ENCODE measurements at regions not wholly inside any gene's neighbourhood (a gene's known extent, or its start where the extent isn't known, plus 50 kb on each side); places are given as distances from the start of the nearest gene placed in this dataset.

DNA sequence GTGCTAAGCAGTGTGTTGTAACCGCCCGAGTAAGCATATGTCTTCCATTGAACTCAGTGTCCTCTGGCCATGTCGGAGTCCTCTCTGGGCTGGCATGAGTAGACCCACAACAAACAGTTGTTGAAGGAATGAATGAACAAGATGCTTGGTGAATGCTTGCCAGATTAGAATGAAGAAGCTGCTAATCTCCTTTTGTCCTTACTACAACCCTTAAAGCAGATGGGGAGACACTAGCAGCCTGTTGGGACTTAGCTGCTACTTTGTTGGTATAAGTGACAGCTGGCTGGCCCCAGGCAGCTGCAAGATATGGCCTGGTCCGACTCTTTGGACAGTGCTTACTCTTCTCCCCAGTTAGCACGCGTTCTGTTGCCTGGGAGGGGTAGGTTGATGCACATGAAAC lies 370.1 kb downstream of the RPS24 start:
- no peak for DNase-seq (ENCODE audit: low read depth)
- in situ Hi-C loops (cut with HindIII; ENCODE audit: low sequenced_read_pairs), result no loop called here
- no peak overlapping the region for H3K4me3 ChIP-seq (ENCODE audit: low read depth, low read length)
- TF ChIP-seq, protein P1, sequence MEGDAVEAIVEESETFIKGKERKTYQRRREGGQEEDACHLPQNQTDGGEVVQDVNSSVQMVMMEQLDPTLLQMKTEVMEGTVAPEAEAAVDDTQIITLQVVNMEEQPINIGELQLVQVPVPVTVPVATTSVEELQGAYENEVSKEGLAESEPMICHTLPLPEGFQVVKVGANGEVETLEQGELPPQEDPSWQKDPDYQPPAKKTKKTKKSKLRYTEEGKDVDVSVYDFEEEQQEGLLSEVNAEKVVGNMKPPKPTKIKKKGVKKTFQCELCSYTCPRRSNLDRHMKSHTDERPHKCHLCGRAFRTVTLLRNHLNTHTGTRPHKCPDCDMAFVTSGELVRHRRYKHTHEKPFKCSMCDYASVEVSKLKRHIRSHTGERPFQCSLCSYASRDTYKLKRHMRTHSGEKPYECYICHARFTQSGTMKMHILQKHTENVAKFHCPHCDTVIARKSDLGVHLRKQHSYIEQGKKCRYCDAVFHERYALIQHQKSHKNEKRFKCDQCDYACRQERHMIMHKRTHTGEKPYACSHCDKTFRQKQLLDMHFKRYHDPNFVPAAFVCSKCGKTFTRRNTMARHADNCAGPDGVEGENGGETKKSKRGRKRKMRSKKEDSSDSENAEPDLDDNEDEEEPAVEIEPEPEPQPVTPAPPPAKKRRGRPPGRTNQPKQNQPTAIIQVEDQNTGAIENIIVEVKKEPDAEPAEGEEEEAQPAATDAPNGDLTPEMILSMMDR (IDR thresholded peaks at IDR 0.05; ENCODE audit: low read depth, low read length, missing control alignments), result no peak

DNA sequence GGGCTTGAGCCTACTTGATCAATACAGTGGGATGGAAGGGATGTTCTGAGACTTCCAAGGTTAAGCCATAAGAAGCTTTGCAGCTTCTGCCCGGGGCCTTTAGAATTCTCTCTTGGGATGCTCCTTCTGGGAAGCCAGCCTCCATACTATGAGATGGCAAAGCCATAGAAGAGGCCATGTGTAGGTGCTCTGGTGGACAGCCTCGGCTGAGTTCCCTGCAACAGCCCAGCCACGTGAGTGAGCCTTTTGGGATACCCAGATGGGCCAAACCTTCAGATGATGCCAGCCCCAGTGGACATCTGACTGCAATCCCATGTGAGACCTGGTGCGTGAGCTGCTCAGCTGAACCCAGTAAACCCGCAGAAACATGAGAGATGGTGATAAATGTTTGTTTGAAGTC lies 370.6 kb downstream of the RPS24 start:
- TF ChIP-seq, protein P1 (IDR thresholded peaks at IDR 0.05; ENCODE audit: low read depth, low read length, missing control alignments), result no peak
- no peak overlapping the region for H3K4me3 ChIP-seq (ENCODE audit: low read depth, low read length)
- no peak for DNase-seq (ENCODE audit: low read depth)
- in situ Hi-C loops (cut with HindIII; ENCODE audit: low sequenced_read_pairs), result no loop called here

DNA sequence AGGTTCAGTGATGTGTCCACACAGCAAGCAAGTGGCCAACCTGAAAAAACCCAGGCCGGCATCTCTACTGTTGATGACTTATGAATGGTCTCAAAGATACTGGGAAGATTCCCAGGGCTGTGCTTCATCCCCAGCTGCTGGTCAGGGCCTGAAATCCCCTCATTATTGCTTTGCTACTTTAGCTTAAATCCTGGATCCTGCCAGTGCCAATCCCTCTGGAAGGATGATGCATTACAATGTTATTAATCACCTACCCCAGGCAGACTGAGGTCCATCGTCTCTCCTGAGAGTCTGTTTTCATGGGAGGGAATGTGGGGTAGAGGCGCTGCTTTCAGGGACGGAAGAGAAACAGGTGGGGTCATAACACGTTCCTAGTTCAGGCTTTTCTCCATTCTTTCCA lies 371.6 kb downstream of the RPS24 start:
- no peak overlapping the region for H3K4me3 ChIP-seq (ENCODE audit: low read depth, low read length)
- TF ChIP-seq, protein P1 (IDR thresholded peaks at IDR 0.05; ENCODE audit: low read depth, low read length, missing control alignments), result no peak
- DNase-seq (ENCODE audit: low read depth), result no peak
- in situ Hi-C loops (cut with HindIII; ENCODE audit: low sequenced_read_pairs), result no loop called here

DNA sequence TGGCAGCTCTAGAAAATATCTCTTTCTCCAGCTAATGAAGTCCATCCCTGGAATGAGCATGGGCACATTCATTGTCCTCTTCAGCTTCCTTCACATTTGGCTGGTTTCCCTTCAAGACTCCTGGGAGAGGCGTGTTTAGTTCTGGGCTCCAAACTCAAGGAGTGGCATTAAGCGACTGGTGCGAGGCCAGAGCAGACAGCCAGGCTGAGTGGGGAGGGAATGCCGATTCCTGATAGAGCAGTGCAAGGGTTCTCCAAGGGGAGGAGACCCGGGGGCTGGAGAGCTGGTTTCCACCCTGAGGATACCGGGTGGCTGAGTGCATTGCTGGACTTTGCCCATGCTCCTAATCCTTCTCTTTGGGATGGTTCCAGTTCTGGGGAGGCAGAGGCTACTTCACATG lies 372.1 kb downstream of the RPS24 start:
- TF ChIP-seq, protein P1 (IDR thresholded peaks at IDR 0.05; ENCODE audit: low read depth, low read length, missing control alignments), result no peak
- no peak overlapping the region for H3K4me3 ChIP-seq (ENCODE audit: low read depth, low read length)
- DNase-seq (ENCODE audit: low read depth), result no peak
- in situ Hi-C loops (cut with HindIII; ENCODE audit: low sequenced_read_pairs), result no loop called here

DNA sequence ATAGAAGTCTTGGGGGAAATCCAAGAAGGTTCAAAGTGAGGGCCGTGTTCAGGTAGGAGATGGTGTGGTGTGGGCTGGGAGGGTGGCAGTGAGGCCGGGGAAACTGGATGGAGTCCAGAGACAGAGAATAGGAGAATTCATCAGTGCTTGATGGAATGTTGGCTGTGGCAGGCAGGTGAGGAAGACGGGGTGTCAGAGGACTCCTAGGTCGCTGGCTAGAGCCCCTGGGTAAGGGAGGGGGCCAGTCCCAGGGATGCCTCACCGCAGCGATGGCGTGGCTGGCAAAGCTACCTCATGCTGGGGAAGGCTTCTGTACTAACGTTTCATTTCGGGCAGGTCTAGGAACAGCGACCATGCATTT lies 373.0 kb downstream of the RPS24 start:
- H3K4me3 ChIP-seq (ENCODE audit: low read depth, low read length), result peak overlapping the region; percentile 44
- no peak for DNase-seq (ENCODE audit: low read depth)
- TF ChIP-seq, protein P1 (IDR thresholded peaks at IDR 0.05; ENCODE audit: low read depth, low read length, missing control alignments), result no peak
- in situ Hi-C loops (cut with HindIII; ENCODE audit: low sequenced_read_pairs), result no loop called here

DNA sequence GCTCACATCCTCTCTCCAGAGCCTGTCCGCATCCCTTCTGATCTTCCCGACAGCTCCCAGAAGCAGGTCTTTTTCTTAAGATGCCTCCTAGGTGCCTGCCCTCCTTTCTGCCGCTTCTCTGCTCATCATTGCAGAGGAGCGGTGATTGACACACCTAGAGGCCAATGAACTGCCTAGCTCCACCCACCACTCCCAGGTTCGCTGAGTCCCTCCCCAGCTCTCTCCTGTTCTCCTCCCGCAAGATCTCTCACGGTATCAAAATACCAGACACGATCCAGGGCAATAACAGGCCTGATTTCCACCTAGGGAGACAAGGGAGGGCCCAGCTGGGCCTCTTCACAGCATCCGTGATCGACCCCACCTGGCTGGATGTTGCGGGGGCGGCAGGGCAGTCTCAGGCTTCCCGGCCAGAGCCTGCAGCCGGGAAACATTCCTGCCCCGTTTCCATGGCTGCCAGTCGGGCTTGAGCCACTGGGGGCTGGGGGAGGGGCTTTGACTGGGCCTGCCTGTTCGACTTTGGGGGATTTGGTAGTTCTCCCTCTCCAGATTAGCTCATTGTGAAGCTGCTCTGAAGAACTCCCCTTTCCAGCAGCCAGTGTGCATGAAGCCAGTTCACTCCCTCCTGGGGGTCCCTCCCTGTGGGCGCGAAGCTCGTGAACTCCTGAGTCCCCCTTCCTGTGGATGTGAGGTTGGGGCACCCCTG lies 373.5 kb downstream of the RPS24 start:
- in situ Hi-C loops (cut with HindIII; ENCODE audit: low sequenced_read_pairs), result no loop called here

More for the DNA sequence above, 373.5 kb downstream of the RPS24 start:
- H3K4me3 ChIP-seq (ENCODE audit: low read depth, low read length), result peak overlapping the region; percentile 44
- DNase-seq (ENCODE audit: low read depth), result peak; percentile 91
- TF ChIP-seq, protein P1 (IDR thresholded peaks at IDR 0.05; ENCODE audit: low read depth, low read length, missing control alignments), result no peak
